Endothelial cell of umbilical vein (primary cell): ENCODE measurements at regions not wholly inside any gene's neighbourhood (a gene's known extent, or its start where the extent isn't known, plus 50 kb on each side); places are given as distances from the start of the nearest gene placed in this dataset.

Experiments used
- BruUV-seq: library from RNA; stranded (reverse); fragments of 400-500 nt; replicated peaks from 2 replicates; lab custom pipeline; 2021; lab: Mats Ljungman, UMichigan
- CTCF ChIA-PET: fragments of 300-600, 350-600 bp; sonication (Branson Sonifier 250); formaldehyde crosslinking; loops from one replicate; lab custom pipeline; 2021; ENCODE audit warnings: antibody characterized with exemption, inconsistent platforms; lab: Charles Lee
- POLR2A ChIA-PET: fragments of 300-600, 350-600 bp; sonication (Branson Sonifier 250); formaldehyde crosslinking; loops from one replicate; lab custom pipeline; 2021; ENCODE audit warnings: antibody characterized with exemption, inconsistent platforms; lab: Charles Lee
- DNase-seq: peaks from one replicate; pipeline ENCODE4 v3.0.0-alpha.2; 2011; ENCODE audit warnings: low read depth, low spot score
- FAIRE-seq: peaks from 2 replicates; lab custom pipeline; 2011; peaks lifted over from hg19 to GRCh38; lab: Jason Lieb, UNC
- H2AFZ ChIP-seq: 2 replicates; pipeline ENCODE4 v1.6.0; 2012; ENCODE audit warnings: low read depth, low read length, control low read depth, inconsistent platforms
- H3K27ac ChIP-seq: 2 replicates; pipeline ENCODE4 v1.5.1; 2011; ENCODE audit warnings: low read depth, mild to moderate bottlenecking, control low read depth, low read length, moderate library complexity; ENCODE audit not compliant: insufficient read depth
- H3K27me3 ChIP-seq, 2 experiments: 2 replicates each; pipeline versions ENCODE4 v1.6.0 to v1.6.1; 2011; ENCODE audit warnings: low read length in 2 of 2, mixed read lengths in 1 of 2; ENCODE audit not compliant: control insufficient read depth in 2 of 2, insufficient read depth in 2 of 2
- H3K36me3 ChIP-seq, 2 experiments: 2 replicates in 1 of 2; 3 replicates in 1 of 2; pipeline ENCODE4 v1.5.1; 2011; ENCODE audit warnings: low read length in 2 of 2, mild to moderate bottlenecking in 1 of 2, moderate library complexity in 1 of 2; ENCODE audit not compliant: control insufficient read depth in 2 of 2, insufficient read depth in 2 of 2; ENCODE audit errors: extremely low read depth in 1 of 2
- H3K4me1 ChIP-seq: 3 replicates; pipeline ENCODE4 v1.5.1; 2011; ENCODE audit warnings: mild to moderate bottlenecking, low read length; ENCODE audit not compliant: control insufficient read depth, insufficient read depth; ENCODE audit errors: extremely low read depth
- H3K4me2 ChIP-seq: 2 replicates; pipeline ENCODE4 v1.6.1; 2011; ENCODE audit warnings: low read length, control low read depth, mixed read lengths; ENCODE audit not compliant: insufficient read depth
- H3K4me3 ChIP-seq, 3 experiments: fragments of 200-600 bp in 1 of 3; sonication (generic), shearing (Covaris generic) in 1 of 3; replicated peaks in 1 of 3; 2 replicates each; pipeline ENCODE4 v1.5.1; 2011 to 2016; ENCODE audit warnings: control low read depth in 3 of 3, low read length in 3 of 3, mild to moderate bottlenecking in 2 of 3, inconsistent platforms in 1 of 3, low read depth in 1 of 3, moderate library complexity in 1 of 3; ENCODE audit not compliant: insufficient read depth in 1 of 3
- H3K79me2 ChIP-seq: 2 replicates; pipeline ENCODE4 v1.6.0; 2012; ENCODE audit warnings: low read length, inconsistent platforms; ENCODE audit not compliant: control insufficient read depth, insufficient read depth
- H3K9ac ChIP-seq: replicated peaks from 2 replicates; pipeline ENCODE3; 2011; ENCODE audit warnings: low read length, control low read depth; ENCODE audit not compliant: insufficient read depth; ENCODE audit errors: extremely low read depth
- H3K9me1 ChIP-seq: replicated peaks from 3 replicates; pipeline ENCODE4 v1.6.0; 2011; ENCODE audit warnings: mild to moderate bottlenecking, low read length; ENCODE audit not compliant: control insufficient read depth, insufficient read depth; ENCODE audit errors: extremely low read depth
- H3K9me3 ChIP-seq: replicated peaks from 2 replicates; pipeline ENCODE4 v1.5.1; 2012; ENCODE audit warnings: low read length, inconsistent platforms; ENCODE audit not compliant: control insufficient read depth, insufficient read depth
- H4K20me1 ChIP-seq: replicated peaks from 2 replicates; pipeline ENCODE3; 2011; ENCODE audit warnings: mild to moderate bottlenecking, low read length; ENCODE audit not compliant: control insufficient read depth, insufficient read depth; ENCODE audit errors: extremely low read depth
- EZH2 ChIP-seq: IDR thresholded peaks from 2 replicates; pipeline ENCODE4 v1.6.1; 2012; ENCODE audit warnings: borderline replicate concordance, low read depth, mild to moderate bottlenecking, moderate library complexity, low read length, inconsistent platforms; ENCODE audit not compliant: severe bottlenecking
- FOS ChIP-seq: IDR thresholded peaks from 2 replicates; pipeline ENCODE4 v1.6.1; 2011; ENCODE audit warnings: mild to moderate bottlenecking, low read length, moderate library complexity, borderline replicate concordance; ENCODE audit not compliant: insufficient read depth
- GATA2 ChIP-seq: IDR thresholded peaks from 2 replicates; pipeline ENCODE4 v1.7.0; 2011; ENCODE audit warnings: low read depth, mild to moderate bottlenecking, moderate library complexity, mixed read lengths, low read length; ENCODE audit not compliant: insufficient read length, insufficient read depth
- JUN ChIP-seq: IDR thresholded peaks from 2 replicates; pipeline ENCODE4 v1.6.1; 2011; ENCODE audit warnings: borderline replicate concordance, low read depth; ENCODE audit not compliant: insufficient read length, insufficient read depth
- MYC ChIP-seq: IDR thresholded peaks from one replicate; pipeline ENCODE4 v1.6.1; 2011; ENCODE audit warnings: mild to moderate bottlenecking, low read depth, low read length
- POLR2A ChIP-seq: IDR thresholded peaks from 2 replicates; pipeline ENCODE4 v1.6.1; 2012; ENCODE audit warnings: low read depth, mild to moderate bottlenecking, control low read depth, low read length
- POLR2AphosphoS5 ChIP-seq: IDR thresholded peaks from 2 replicates; pipeline ENCODE4 v1.6.1; 2012; ENCODE audit warnings: low read depth, mild to moderate bottlenecking, control low read depth, low read length, moderate library complexity; ENCODE audit not compliant: insufficient read depth
- dilution Hi-C: fragments of 300-500 bp; cut with MboI; formaldehyde crosslinking; loops from one replicate; pipeline ENCODE4 v1.15.0; 2019; ENCODE audit warnings: low sequenced_read_pairs; ENCODE audit not compliant: extremely low pct_ligation_motif_present
- intact Hi-C: fragments of 100-400 bp; cut with micrococcal nuclease; formaldehyde crosslinking; loops from one replicate; pipeline ENCODE4 v1.10.0; 2022
- TF ChIP-seq, protein P1 (sequence below), 2 donors: IDR thresholded peaks; 1 replicate in 1 of 2; 2 replicates in 1 of 2; pipeline ENCODE4 v1.5.1; 2011; ENCODE audit warnings: low read length in 2 of 2, mild to moderate bottlenecking in 2 of 2, moderate library complexity in 2 of 2, control low read depth in 1 of 2, inconsistent platforms in 1 of 2, low read depth in 1 of 2; ENCODE audit not compliant: insufficient read depth in 1 of 2; ENCODE audit errors: extremely low read depth in 1 of 2
- TF ChIP-seq, protein P2 (sequence below): IDR thresholded peaks from 2 replicates; pipeline ENCODE4 v1.6.1; 2011; ENCODE audit not compliant: insufficient read depth, insufficient read length

DNA sequence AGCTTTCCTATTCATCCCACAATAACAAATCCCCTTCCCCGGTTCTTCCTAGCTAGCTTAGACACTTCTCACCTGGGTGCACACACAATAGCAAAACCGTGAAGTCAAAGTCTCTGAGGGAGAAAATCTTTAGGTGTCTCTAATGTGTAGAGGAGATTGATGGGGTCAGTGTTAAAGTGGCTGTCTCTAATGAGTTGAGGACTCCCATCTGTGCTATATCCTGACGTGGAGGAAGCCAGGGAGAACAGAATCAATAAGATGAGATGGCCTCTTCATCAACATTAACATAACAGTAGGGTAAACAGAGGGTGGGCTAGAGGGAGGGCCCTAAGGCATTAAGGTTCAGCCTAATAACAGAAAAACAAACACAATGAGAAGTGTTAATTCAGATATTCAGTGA lies 120.4 kb downstream of the SLC5A7 start:
- Histone ChIP-seq H3K9me3 (no peaks in the 10 kb centered on the region), H3K27ac (no peak overlapping the region), H3K9ac (no peak overlapping the region), H3K4me3 (no peak overlapping the region), H4K20me1 (no peaks in the 10 kb centered on the region), H3K27me3 (no peaks in the 10 kb centered on the region), H3K36me3 (no peaks in the 10 kb centered on the region), H3K9me1 (no peaks in the 10 kb centered on the region), H3K4me1 (no peaks in the 10 kb centered on the region), H3K4me2 (no peak overlapping the region), H3K79me2 (no peaks in the 10 kb centered on the region), H2AFZ (no peak overlapping the region)
- intact Hi-C loops (no loop called here), dilution Hi-C loops (no loop called here)
- no peak for DNase-seq
- POLR2A ChIA-PET: no interaction called here
- CTCF ChIA-PET: no interaction called here
- no peak for TF ChIP-seq GATA2
- TF ChIP-seq, protein P1, sequence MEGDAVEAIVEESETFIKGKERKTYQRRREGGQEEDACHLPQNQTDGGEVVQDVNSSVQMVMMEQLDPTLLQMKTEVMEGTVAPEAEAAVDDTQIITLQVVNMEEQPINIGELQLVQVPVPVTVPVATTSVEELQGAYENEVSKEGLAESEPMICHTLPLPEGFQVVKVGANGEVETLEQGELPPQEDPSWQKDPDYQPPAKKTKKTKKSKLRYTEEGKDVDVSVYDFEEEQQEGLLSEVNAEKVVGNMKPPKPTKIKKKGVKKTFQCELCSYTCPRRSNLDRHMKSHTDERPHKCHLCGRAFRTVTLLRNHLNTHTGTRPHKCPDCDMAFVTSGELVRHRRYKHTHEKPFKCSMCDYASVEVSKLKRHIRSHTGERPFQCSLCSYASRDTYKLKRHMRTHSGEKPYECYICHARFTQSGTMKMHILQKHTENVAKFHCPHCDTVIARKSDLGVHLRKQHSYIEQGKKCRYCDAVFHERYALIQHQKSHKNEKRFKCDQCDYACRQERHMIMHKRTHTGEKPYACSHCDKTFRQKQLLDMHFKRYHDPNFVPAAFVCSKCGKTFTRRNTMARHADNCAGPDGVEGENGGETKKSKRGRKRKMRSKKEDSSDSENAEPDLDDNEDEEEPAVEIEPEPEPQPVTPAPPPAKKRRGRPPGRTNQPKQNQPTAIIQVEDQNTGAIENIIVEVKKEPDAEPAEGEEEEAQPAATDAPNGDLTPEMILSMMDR (IDR thresholded peaks at IDR 0.05; ENCODE audit: extremely low read depth in 1 of 2, insufficient read depth in 1 of 2, low read depth in 1 of 2, low read length in 2 of 2): no peak
- TF ChIP-seq POLR2A: no peak
- TF ChIP-seq POLR2AphosphoS5: no peak
- TF ChIP-seq MYC: no peak
- TF ChIP-seq, protein P2, sequence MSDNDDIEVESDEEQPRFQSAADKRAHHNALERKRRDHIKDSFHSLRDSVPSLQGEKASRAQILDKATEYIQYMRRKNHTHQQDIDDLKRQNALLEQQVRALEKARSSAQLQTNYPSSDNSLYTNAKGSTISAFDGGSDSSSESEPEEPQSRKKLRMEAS: no peak
- TF ChIP-seq JUN: no peak
- TF ChIP-seq FOS: no peak
- no peak for TF ChIP-seq EZH2
- no peak for FAIRE-seq
- BruUV-seq: no TSS peak
